Pulmonary artery endothelial cell (primary cell): ENCODE measurements at regions not wholly inside any gene's neighbourhood (a gene's known extent, or its start where the extent isn't known, plus 50 kb on each side); places are given as distances from the start of the nearest gene placed in this dataset.
"Not testable (repeated sequence)": the region's sequence is repeated elsewhere in the genome, so short reads cannot be mapped to it uniquely, and the experiment has no call there.

Experiments
- DNase-seq: peaks from one replicate; pipeline ENCODE4 v3.0.0-alpha.2; 2011; ENCODE audit warnings: low read depth, low spot score

DNA sequence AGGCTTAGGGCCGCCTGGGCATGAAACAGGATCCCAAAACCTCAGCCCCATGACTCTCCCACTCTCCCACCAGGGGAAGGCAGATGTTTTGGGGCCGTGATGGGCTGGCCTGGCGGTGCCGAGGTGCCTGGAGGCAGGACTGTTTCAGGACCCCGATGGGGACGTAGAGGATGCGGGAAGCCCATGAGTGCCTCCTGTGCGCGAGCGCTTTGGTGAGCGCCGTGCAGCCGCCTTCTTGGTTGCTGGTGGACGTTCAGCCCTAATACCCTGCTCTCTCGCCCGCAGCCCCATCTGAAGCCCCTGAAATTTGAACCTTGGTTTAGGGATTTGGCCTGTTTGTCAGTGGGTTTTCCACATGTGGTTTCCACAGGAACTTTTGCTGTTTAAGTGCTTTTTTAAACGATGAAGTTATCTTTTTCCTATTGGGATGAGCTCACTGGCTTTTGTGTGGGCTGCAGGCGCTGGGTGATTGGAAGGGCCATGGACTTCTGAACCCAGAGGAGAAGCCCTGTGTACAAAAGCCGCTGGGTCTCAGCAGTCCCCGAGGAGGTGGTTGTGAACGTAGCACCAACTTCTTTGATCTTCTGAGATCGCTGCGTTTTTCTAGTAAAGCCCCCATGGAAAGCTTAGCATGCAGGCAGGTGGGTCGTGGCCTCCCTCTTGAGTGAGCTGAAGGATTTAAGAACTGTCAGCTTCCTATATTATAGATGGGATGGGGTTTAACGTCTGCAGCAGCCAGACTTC, 145.7 kb downstream of the NPIPB11 start:
- not testable (repeated sequence) for DNase-seq

DNA sequence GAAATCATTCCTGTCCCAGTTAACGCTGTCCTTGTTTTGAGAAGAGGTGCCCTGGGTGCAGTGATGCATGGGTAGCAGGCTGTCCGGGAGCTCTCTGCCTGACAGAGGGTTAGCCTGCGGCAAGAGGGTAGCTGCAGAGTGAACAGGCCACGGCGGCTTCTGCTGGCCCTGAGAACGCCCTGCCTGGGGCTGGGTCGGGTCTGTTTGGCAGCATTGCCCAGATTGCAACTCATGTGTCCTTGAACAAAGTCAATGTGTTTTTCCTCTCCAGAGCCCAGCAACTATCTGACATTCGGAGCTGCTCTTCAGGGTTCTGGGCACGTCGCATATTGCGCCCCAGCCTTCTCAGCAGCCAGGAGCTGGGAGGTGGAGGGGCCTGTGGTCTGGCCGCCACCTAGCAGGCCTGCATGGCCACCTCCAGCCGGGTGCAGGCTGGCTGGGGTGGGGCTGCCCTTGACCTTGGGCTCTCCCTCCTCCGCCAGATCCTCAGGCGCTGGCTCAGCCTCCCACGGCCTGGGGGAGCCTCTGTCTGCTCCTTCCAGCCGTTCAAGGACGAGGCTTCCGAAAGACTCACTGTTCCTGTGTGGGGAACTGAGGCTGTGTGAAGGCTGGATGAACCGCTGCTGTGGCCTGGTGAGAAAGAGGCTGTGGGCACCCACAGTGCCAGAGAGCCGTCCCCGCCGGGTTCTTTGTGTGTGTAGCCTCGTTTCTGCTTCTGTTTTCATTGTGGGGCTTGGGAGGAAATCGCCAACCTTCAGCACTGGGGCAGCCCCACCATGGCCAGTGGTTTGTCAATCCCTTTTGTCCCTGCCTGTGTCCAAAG, 146.7 kb downstream of the NPIPB11 start:
- DNase-seq = not testable (repeated sequence)

GRCh38 chr16:29258946-29259634, 147.4 kb downstream of the NPIPB11 start:
- DNase-seq = not testable (repeated sequence)

- DNase-seq = not testable (repeated sequence)
These were observed 148.8 kb downstream of the NPIPB11 start for GRCh38 chr16:29257419-29258336.

DNA sequence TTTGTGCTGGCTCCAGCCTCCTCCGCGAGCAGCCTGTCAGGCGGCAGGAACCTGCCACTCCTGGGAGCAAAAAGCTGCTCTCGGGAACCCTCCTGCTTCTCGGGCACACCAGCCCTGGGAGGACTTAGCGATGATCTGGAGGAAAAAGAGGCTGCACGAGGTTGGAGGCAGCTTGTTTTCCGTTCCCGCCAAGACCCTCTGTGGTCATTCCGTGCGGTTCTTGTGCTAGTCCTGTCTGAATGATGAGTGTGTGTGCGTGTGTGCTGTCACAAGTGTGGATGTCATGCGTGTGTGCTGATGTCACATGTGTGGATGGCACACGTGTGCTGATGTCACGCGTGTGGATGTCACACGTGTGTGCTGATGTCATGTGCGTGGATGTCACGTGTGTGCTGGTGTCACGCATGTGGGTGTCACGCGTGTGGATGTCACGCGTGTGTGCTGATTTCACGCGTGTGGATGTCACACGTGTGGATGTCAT, 150.0 kb downstream of the NPIPB11 start:
- DNase-seq = no peak

DNA sequence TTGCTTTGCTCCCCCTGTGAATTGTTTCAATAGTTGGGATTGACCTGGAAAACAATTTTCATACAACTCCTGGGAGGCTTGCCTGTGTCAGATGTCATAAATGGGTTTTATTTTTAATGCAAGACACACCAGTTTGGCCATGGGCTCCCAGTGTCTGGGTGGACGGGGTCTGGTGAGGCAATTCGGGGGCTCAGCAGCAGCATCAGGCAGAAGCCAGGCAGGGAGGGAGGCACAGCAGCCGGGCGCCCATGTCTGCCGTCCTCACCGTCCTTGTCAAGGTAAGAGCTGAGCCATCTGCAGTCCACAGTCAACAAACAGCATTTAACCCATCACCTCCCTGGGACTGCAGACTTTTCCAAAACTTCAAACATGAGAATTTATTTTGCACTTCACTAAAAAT, 150.6 kb downstream of the NPIPB11 start:
- not testable (repeated sequence) for DNase-seq

GRCh38 chr16:29255496-29255796, 151.1 kb downstream of the NPIPB11 start:
- DNase-seq = not testable (repeated sequence)

DNA sequence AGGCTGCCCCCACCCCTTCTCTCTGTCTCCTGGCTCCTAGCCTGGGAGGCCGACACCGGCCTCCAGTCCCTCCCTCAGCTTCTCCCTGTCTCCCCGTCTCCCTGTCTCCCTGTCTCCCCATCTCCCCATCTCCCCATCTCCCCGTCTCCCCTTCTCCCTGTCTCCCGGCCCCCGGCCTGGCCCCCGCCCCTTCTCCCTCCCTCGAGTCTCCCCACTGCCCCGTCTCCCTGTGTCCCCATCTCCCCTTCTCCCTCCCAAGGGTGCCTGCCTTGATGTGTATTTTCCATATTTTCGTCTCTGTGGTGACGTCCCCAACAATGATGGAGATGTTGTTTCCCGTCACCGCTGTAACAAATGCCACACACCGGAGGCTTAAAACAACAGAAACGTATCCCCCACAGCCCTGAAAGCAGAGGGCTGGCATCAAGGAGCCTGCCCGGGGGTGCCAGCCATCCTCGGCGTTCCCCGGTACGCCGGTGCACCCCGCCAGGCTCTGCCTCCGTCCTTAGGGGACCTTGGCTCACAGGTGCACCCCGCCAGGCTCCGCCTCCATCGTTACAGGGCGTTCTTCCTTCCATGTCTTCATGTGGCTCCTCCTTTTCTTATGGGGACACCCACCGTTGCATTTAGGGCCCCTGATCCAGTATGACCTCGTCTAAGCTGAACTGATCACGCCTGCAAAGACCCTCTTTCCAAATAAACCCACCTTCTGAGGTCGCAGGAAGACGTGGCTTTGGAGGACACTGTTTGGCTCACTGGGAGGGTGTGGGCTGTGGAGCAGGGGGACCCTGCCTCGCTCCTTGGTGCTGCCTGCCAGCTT, 151.6 kb downstream of the NPIPB11 start:
- DNase-seq = no peak

- DNase-seq = not testable (repeated sequence)
These were observed 152.6 kb downstream of the NPIPB11 start for GRCh38 chr16:29253716-29254590.

GRCh38 chr16:29253066-29253590, 153.4 kb downstream of the NPIPB11 start:
- DNase-seq = not testable (repeated sequence)

DNA sequence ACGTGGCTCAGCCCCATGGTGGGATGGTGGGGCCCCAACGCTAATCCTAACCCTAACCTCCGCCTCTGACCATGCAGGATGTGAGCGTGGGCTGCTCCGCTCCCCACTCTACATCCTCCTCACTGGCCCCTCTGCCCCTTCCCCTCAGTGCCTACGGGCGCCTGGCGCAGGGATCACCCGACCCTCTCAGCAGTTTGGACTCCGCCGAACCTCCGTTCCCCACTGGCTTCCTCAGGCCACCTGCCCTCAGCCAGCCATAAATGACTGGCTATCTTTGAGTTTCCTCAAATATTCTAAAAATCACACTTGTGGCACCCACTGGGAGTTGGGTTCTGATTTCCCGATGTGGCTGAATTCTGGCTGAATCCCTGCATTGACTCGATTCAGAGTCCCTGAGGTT, 154.2 kb downstream of the NPIPB11 start:
- DNase-seq = not testable (repeated sequence)

DNA sequence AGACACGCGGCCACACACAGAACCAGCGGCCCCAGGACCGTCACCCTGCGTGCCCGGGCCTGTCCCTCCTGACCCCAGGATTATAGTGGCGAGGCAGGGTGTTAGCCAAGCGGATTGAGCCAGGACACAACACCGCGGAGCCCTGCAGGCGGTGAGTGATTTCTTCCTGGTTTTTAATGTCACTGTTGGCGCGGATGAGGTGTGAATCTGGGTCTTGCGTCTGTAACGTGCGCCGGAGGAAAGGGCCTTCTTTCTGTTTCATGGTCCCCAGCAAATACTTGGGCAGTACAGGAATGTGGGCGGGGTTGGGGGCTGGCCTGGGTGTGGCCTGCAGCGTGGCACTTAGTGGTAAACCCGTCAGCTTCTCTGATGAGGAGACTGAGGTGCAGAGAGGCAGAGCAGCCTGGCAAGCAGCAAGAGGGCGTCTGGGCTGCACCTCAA, 154.9 kb downstream of the NPIPB11 start:
- DNase-seq = not testable (repeated sequence)

DNA sequence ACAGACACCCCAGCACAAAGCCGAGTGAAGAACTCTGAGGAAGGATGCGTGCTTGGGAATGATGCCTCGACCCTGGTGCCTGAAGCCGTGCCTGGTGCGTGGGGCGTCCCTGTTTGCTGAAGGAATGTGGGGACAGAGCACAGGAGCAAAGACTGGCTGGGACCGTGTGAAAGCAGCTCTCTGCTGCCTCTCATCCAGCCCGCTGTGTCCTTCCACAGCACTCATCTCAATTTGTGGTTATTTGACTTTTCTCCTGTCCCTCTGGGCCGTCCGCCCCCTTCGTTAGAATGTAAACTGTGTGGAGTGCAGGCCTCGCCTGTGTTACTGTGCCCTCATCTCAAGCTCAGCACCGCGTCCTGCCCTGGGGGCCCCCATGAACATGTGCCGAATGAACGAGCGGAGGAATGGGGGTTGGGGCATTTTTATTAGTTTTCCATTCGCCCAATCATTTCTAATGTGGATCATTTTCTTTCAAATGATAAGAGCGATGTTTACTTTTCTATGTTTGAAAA, 155.5 kb downstream of the NPIPB11 start:
- DNase-seq = not testable (repeated sequence)

DNA sequence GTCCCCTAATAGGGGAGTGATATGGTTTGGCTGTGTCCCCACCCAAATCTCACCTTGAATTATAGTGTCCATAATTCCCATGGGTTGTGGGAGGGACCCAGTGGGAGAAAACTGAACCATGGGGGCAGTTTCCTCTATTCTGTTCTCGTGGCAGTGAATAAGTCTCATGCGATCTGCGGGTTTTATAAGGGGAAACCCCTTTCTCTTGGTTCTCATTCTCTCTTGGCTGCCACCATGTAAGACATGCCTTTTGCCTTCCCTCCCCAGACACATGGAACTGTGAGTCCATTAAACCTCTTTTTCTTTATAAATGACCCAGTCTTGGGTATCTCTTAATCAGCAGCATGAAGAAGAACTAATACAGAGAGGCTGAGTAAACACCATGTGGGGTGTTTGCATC, 156.0 kb downstream of the NPIPB11 start:
- DNase-seq = not testable (repeated sequence)

- DNase-seq = not testable (repeated sequence)
These were observed 157.6 kb downstream of the NPIPB11 start for GRCh38 chr16:29248940-29249318.

DNA sequence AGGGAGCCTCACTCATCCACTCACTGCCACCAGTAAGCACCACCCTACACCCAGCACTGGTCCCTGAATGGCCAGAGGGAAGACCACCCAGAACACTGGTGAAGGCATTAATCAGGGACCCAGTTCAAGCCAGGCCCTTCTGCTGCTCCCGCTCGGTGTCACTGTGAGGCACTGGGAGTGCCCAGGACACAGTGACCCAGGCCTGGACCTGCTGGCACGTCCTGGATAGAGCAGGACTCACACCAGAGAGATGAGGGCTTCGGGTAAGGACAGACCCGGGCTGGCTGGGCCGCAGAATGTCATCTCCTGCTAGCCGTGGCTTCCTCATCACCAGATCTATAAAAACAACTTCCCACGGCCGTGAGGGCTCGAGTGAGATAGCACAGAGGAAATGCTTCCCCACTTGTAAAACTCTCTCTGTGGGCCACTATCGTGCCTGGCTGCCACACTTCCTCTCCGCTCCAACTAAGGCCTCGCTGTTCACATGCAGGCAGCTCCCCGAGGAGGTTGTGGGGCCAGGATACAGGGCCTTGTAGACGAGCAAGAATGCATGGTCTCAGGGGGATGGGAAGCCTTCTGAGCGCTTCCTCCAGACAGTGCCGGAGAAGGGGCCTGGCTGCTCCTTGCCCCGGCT, 158.1 kb downstream of the NPIPB11 start:
- DNase-seq = not testable (repeated sequence)

DNA sequence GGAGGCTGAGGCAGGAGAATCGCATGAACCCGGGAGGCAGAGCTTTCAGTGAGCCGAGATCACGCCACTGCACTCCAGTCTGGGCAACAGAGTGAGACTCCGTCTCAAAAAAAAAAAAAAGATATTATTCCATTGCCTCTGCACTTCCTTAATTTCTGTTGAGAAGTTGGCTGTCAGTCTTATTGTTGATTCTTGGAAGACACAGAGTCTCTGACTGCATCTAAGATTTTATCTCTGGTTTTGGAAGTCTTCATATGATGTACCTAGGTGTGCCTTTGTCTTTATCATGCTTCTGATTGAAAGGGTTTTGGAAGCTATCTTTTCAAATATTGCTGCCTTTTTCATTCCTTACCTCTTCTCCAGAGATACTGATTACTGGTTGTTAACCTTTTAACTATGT, 160.4 kb downstream of the NPIPB11 start:
- not testable (repeated sequence) for DNase-seq

DNA sequence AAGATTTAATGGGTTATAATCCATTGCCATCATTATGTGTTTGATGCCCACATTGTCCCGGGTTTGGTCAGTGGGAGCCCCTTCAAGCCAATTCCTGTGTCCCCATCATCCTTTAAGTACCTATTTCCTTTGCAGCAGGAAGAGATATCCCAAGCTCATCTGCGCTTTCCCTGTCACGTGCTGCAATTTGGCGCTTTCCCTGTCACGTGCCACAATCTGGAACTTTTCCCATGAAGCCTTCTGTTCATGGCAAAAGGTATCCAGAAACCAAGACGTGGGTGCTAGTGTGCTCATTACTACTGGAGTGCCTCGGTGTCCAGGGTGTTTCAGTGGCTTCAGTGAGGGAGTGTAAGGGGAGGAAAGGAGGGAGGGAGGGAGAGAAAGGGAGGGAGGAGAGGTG, 168.5 kb downstream of the NPIPB11 start:
- no peak for DNase-seq
